C4-2B (cell line): ENCODE measurements at regions not wholly inside any gene's neighbourhood (a gene's known extent, or its start where the extent isn't known, plus 50 kb on each side); places are given as distances from the start of the nearest gene placed in this dataset.

Experiments used
- CTCF ChIP-seq: fragments of 450-650 bp; conservative IDR thresholded peaks from 2 replicates; pipeline ENCODE4 v1.5.1; 2017; ENCODE audit warnings: mild to moderate bottlenecking
- ZFX ChIP-seq: fragments of 450-650 bp; IDR thresholded peaks from 2 replicates; pipeline ENCODE4 v1.6.1; 2017

GRCh38 chr22:48561676-48562075, 1266.0 kb downstream of the BRD1 start:
- TF ChIP-seq CTCF (no peak), ZFX (no peak)
